GM21737 (cell line): ENCODE measurements at regions not wholly inside any gene's neighbourhood (a gene's known extent, or its start where the extent isn't known, plus 50 kb on each side); places are given as distances from the start of the nearest gene placed in this dataset.

Source experiments
- ATAC-seq: cut with Tn5 transposase; IDR thresholded peaks from one replicate; pipeline ENCODE4 v1.9.1; 2021; ENCODE audit warnings: mild to moderate bottlenecking, moderate library complexity; ENCODE audit not compliant: unreplicated experiment

GRCh38 chr2:181828122-181828705 is 63.3 kb upstream of the ITPRID2 start:
- ATAC-seq = no peak

- no peak for ATAC-seq
These were observed 62.3 kb upstream of the ITPRID2 start for GRCh38 chr2:181829230-181829629.

- ATAC-seq = no peak
These were observed 59.5 kb upstream of the ITPRID2 start for GRCh38 chr2:181832015-181832414.

GRCh38 chr2:181836583-181836982 is 54.9 kb upstream of the ITPRID2 start:
- no peak for ATAC-seq

GRCh38 chr2:181837563-181837962 is 54.0 kb upstream of the ITPRID2 start:
- no peak for ATAC-seq

- no peak for ATAC-seq
These were observed 51.7 kb upstream of the ITPRID2 start for GRCh38 chr2:181839811-181840210.

- ATAC-seq = no peak
These were observed 50.5 kb upstream of the ITPRID2 start for GRCh38 chr2:181841079-181841478.
